ENCODE measurements at regions not wholly inside any gene's neighbourhood (a gene's known extent, or its start where the extent isn't known, plus 50 kb on each side); places are given as distances from the start of the nearest gene placed in this dataset.

DNA sequence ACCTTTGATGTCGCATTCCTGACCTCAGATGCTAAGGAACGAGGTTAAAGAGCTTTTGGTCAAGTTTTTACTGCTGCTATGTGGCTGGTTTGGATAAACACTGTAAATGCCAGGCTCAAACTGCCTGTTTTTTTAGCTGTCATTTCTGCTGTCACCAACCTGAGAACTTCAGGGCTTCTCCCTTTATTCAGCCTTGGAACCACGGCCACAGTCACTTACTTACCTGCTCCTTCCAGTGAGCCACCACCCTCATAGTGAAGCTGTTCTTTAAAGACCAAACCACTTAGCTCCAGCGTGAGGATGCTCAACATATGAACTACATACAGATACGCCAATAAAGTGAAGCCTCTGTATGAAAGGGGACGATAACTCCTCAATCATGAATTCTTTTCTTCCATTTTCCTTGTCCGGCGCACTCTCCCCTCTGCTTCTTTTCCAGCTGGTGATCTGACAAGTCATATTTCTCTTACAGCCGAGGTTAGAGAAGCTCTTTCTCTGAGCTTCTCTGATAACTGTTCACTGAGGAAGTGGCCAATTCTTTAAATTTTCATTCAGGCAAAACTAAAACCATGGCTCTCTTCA, 152.8 kb upstream of the ANK2 start:
- no peak for DNase-seq

DNA sequence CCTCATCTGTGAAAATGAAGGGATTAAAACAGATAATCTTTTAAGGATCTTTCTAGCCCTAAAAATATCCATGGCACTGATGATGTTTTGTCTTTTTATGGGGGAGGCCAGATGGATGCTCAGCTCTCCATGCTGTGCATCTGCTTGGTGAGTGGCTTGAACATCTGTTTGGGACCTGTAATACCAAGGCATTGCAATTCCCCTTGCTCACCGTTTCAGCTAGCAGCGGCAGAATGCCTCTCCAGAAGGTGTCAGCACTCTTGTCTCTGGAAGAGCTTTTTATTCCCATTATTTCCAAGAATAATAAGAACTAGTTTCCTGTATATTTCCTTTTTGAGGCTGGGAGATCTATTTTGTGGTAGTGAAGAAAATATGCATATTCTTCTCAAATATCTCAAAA, 151.9 kb upstream of the ANK2 start:
- DNase-seq: no peak

DNA sequence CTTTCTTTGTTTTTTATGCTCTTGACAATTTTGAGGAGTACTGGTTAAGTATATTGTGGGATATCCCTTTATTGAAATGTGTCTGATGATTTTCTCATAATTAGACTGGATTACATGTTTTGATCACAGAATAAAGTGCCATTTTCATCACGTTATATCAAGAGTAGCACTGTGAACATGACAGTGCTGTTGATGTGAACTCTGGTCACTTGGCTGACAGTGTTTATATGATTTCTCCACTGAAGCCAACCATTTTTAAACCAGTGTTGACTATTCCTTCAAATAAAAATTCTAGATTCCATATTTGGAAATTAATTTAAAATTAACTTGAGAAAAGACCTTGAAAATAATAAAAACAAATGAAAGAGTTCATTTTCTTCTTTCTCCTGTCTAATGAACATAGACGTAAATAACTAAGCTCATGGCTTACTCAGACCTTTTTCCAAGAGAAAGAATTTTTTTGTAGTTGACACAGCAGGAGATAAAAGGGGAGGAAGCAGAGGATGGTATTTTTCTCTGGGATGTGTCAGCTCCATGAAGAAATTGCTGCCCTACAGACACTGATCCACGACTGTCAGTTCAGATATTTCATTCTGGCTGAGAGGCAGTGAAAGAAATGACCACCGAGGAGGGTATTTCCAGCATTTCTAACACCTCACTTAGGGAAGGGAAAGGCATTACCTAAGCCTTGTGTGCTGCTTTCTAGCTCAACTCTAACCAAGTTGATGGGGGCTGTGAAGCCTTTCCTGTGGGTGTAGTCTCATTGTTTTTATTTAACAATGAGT, 150.9 kb upstream of the ANK2 start:
- peak; percentile 65 for DNase-seq

DNA sequence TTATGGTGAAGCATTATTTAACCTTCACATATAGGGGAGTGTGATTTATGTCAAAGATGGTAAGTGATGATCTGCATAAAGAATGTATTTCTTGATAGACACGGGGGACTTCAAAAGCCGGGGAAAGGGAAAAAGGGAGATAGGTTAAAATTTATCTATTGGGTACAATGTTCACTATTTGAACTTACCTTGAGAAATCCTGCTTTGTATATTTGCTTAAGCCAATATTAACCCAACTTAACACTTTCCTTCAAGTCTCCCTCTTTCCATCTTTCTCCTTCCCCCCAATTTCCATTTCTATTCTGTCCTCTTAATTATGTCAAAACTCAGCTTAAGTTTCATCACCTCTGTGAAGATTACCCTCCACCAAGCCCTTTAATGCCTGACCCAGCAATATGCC, 149.0 kb upstream of the ANK2 start:
- DNase-seq: no peak

DNA sequence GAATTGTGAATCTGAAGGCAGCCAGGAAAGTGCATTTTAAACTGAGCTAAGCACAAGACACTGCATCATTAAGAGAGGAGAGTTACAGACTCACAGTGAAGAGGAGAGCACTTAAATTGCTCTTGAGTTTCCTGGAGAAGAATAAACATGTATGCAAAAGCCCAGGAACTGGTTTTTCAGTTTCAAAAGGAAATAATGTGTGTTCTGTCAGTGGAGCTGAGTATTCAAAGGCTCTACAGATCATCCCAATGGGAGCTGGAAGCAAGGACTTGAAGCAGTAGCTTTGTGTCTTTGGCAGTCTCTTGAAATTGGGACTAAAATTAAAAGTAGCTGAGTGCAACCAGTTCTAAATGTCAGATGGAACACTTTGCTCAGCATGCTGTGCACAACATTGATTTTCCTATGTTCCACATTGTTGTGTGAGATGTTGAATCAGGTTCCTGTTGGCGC, 147.5 kb upstream of the ANK2 start:
- no peak for DNase-seq

DNA sequence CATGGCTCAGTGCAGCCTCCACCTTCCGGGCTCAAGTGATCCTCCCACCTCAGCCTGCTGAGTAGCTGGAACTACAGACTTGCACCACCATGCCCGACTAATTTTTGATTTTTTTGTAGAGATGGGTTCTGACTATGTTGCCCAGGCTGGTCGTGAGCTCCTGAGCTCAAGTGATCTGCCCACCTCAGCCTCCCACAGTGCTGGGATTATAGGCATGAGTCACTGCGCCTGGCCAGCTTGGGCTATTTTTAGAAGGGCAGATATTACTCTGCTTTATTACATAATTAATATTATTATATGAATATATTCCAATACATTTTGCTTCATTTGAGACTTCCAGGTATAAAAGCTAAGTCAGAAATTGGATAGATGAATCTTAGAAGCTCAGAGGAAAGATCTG, 143.7 kb upstream of the ANK2 start:
- no peak for DNase-seq

DNA sequence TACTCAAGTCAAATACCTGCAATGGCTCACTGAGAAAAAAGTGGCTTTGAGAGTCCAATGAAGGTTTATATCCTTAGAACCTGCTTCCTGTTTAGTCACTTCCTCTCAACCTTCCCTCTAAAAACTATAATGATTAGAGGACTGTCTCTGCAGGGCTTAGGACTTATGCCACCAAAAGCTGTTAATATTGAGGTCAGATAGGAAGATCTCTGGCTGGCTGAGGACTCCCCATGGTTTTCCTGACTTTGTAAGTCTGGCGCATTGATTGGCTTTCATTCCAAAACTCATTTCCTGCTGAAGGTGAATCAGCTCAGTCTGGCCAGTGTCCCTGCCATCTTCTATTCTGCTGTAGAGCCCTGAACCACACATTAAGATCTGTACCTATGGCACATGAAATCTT, 140.9 kb upstream of the ANK2 start:
- DNase-seq: no peak

DNA sequence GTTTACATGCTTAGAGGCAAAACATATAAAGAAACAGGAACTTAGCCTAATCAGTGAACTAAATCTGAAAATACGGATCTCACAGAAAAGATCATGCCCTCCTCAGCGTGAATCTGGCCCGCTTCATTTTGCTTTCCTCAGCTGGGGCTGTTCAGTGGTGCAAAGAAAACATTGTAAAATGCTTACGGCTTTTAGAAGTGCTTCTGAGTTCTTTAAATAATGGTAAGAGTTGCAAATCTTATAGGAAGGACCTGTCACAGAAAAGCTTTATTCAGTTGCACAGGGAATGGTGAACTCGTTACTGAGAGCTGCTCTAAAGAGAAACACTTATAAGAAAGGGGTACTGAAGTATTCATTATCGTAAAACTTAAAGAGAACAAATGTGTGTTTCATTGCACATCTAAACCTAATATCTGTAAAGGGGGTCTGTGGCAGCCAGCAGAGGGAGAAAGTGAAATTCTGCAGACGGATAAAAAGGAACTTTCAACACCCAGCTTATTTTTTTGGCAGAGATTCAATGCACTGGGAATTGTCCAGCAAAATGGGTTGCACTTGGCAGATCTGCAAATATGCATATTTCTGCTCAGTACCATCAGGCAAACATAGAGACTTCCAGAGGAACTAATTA, 139.2 kb upstream of the ANK2 start:
- DNase-seq: peak; percentile 81

DNA sequence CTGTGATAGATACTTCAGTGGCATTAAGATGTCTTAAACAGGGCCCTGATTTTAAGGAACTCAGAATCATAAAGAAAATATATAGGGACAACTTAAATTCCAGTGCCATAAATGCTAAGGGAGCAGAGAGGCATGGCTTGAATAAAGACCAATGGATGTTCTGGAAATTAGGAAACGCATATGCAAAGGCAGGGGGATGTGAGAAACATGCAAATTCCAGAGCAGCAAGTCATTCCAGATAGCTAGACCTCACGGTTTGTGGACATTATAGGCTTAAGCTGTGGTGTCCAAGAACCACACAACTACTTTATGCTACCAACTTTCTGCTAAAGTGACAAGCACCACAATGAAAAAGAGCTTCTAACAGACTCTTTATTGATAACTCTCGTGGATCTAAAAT, 132.6 kb upstream of the ANK2 start:
- peak; percentile 79 for DNase-seq

DNA sequence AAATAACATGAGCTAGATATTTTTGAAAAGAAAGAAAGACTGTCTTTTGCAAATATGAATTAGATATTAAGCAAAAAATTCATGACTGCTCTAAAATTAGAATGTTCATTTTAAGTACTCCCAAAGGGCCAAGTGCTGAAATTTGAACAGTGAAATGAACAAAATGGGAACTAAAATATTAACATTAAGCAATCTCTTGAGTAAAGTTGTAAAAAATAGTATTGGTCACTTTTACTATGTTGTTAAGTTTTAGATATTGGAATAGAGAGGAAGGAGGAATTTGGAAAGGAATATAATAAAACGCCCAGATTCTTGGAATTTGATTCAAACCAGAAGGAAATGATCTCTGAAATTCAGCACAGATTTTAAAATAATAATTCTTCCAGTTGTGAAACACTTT, 125.9 kb upstream of the ANK2 start:
- DNase-seq: no peak

DNA sequence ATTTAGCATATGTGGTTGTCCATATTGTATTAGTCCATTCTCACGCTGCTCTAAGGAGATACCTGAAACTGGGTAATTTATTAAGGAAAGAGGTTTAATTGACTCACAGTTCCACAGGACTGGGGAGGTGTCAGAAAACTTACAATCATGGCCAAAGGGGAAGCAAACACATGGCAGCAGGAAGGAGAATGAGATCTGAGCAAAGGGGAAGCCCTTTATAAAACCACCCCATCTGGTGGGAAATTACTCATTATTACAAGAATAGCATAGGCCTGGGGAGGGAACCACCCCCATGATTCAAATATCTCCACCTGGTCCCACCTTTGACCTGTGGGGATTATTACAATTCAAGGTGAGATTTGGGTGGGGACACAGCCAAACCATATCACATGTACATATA, 122.6 kb upstream of the ANK2 start:
- no peak for DNase-seq

DNA sequence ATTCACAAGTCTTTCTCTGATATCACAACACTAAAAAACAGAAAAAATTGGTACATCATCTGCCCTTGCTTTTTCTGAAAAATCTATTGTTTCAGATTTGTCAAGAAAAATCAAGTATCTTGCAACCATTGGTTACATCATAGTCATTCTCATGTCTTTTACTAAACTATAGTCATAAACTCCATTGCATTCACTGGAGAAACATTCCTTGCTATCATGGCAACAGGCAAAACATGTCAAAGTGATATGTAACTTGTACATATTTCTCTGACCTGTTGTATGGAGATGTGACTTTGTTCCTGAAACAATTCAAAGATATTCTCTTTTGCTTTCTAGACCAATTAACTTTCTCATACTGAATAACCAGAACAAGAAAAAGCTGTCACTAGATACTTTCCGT, 121.9 kb upstream of the ANK2 start:
- DNase-seq: peak; percentile 20

DNA sequence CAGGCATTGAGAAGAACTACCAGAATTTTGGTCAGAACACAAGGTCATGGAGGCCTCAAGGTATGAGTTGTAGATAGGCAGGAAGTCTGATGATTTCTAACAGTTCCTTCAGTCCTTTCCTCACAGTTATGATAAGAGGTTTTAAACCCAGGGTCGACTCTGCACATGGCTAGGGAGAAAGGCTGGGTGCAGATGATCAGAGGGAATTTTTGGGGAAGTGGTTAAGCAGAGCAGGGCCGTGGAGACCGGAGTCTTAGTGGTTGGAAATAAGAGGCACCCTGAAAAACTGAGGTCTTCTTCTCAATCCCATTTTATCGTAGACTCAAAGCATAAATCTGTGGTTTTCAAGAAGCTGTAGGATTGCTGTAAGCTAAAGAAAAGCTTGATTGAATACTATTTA, 118.5 kb upstream of the ANK2 start:
- DNase-seq: no peak

DNA sequence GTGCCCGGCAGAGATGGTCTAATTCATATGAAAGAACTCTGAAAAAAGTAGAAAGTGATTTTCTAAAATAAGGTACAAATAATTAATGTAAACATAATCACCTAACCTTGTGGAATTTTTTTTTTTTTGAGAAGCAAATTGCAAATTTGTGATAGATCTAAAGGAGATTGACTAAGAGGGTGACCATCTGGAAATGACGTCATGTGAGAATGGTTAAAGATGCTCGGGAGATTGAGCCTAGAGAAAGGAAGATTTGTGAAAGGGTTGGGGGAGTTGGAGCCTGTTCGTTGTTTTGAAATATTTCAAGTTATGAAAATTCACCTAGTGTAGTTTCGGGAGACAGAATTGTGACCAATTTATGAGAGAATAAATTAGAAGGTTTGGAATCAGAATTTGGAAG, 115.7 kb upstream of the ANK2 start:
- no peak for DNase-seq

DNA sequence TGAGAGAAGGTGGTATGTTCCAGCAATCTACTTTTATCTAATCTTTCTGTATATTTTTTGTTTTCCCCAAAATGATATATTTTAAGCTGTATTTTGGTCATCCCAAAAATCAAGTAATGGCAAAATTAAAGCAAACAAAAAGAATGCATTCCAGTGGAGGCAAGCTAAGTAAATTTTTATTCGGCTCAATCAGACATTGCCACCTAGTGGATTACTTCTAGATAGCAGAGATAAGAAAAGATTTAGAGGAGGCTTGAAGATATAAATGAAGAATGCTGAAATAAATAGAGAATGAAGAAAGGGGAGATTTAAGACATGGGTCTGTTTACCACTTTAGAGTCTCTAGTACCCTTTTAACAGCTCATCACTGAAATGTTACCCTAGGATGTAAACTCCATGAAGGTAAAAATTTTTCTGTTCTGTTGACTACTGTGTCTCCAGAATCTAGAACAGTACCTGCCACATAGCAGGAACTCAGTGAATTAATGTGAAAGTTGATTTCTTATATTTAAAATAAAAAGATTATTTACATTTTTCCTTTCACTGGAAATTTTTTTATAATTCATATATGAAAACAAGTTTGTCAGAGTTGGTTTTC, 110.9 kb upstream of the ANK2 start:
- peak; percentile 60 for DNase-seq

DNA sequence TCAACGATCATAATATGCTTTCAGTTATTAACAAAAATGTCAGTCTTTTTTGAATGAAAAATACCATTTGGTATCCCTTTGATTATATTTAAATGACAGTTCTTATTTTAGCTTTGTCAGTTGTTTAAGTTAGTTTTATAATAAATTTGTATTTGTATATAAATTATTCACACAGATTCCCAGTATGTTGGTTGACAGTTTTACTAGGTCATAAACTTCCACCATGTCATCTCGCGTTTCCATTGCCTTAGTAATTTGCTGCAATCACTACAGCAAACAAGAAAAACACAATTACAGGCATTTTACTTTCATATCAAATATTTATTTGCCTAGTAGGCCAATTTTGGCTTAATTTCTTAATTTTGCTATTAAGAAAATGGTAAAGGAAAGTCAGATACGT, 109.6 kb upstream of the ANK2 start:
- no peak for DNase-seq

DNA sequence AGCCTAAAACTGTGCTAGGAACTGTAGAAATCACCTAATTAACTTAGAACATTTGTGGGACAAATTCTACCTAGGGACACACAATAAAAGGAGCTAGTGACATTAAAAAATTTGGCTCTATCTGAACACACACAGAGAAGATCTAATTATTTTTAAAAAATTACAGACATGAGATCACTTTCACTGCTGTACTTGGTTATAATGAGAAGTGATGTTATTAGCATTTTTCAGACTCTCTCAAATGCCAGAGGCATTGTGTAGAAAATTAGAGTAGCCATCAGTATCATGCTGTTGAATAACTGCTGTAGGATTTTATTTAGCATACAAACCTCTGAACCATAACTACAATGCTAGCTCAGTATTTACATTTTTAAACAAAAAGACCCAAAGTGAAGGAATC, 109.1 kb upstream of the ANK2 start:
- DNase-seq: no peak

DNA sequence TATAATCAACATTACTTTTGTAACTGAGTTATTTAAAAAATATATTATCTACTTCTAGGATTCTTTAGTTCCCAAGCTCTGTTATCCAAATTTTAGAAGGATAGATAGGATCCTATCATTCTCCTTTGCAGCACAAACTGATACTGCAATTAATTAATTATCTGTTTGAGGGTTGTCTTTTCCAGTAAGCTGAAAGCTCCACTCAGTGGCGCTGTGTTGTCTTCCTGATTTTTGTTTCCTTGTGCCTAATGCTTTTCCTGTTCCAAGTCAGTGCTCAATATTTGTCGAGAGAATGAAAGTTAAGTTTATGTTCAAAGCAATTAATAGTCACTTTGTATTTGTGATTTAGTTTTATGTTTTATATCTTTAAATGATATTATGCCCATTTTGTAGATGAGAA, 107.4 kb upstream of the ANK2 start:
- no peak for DNase-seq

DNA sequence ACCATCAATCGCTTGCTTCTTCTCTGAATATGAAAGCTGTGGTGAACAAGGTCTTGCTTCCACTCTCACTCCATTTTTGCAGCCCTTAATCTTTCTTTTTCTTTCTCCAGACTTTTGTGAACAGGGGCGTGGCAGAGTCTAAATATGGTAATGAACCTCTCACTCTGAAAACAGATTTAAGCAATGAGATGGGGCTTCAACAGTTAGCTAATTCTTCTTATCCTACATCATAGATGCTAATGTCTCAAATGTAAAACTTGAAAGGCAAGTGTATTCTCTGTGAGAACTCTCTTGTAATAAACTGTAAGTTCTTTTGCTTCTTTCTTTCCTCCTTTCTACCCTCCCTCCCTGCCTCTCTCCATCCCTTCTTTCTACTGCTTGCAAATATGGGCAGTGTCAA, 106.5 kb upstream of the ANK2 start:
- DNase-seq: no peak

DNA sequence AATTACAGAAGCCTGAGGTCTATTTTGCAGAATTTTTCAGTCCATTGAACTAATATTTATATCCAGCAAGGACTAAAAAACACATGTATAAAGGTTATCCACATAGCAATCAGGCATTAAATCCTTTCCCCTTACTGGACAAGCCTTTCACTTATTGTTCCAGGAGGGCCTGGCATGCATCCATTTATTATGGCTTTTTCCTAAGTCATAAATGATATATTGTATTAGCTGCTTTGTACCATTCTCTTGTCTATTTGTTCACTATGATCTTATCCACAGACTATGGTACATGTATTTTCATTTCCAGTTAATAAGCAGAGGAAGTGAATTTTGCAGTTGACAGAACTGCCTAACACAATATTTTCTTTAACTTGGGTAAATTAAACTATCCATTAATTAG, 105.4 kb upstream of the ANK2 start:
- DNase-seq: no peak

DNA sequence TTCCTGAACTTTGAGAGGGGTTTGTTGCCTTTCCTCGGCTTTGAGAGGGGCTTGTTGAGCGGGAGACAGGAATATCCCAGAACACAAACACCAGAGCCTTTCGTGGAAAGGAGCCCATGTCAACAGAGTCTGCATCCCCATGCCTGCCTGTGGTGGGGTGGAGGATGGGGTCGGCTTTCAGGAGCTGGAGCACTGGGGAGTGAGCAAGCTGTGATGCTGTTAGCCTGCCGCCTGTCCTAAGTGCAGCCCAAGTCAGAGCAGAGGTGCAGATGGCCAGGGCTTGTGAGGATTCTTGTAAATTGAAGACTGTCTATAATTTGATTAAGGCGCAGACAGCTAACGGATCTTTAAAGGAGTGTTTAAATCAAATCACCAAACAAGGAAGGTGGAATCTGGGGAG, 103.3 kb upstream of the ANK2 start:
- no peak for DNase-seq

DNA sequence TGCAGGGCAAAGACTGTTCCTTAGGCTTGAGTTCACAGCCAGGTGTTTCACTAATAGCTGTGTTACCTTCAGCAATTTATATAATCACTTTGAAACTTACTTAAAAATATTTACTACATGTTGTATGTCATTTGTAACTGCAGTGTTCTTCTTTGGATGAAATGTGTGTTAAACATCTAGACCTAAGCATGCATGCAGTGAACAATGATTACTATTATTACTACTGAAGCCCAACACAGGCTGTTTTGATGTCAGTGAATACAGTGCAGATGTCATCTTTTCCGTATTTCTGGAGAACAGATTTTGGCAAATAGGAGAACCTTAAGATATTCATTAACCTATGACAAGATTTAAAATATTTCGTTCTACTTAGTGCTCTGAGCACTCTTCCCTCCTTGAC, 101.8 kb upstream of the ANK2 start:
- DNase-seq: no peak

DNA sequence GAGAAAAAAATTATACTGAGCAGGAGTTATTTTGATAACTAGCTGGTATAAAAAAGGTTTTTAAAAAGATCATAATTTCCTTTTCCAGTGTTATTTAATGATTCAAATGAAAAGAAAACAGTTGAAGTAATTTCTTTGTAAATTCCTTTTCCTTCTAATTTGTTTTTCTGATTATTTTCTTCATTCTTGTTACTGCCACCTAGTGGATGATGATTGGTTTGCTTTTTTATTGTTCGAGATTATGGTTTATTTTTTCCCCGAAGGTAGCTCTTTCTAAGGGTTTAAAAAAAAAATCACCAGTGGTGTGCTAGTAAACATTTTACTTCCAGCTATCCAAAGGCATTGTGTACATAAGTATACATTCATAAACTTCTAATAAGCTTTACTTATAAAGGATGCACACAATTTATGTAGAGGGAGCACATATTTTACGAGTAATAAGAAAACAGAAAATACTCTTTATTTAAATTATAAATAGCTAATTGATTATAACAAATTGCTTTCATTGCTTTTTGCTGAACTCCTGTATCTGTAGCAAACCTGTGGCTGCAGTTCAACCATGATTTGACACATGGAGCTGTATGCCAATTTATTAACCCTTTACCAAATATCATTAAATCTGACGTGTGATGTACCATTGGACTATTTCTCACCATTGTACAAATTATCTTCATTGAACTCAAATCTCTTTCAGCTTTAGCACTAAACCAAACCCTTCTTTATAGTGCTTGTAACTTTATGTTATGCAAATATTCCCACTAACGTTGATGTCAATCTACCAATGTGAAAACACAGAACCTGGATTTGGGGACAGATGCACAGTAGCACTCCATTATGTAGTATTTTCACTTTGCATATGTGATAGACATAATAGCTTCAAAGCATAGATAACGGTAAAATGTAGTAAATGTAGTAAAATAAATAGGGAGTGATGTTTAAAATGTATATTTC, 97.8 kb upstream of the ANK2 start:
- no peak for DNase-seq

All from fibroblast of skin of abdomen (primary cell).